ENCODE measurements at regions not wholly inside any gene's neighbourhood (a gene's known extent, or its start where the extent isn't known, plus 50 kb on each side); places are given as distances from the start of the nearest gene placed in this dataset.

GRCh38 chr15:69789648-69790393, 307.9 kb downstream of the TLE3 start:
- DNase-seq (ENCODE audit: low read depth, low spot score): no peak

DNA sequence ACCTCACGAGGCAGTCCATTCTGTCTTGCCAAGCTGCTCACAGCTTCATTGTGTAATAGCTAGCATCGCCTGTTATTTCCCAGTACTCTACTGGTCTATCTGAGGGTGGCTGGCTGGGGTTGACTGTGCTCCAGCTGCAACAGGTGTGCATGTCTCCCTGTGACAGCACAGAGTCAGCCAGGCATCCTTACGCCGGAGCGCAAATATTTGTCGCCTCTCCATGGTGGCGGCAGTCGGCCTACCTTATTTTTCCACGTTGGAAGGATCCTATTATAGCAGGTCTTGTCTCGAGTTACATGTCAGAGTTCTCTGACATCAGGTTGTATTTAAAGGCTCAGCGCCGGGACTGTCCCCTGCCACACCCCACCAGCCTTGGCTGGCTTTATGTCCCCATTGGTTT, 307.1 kb downstream of the TLE3 start:
- no peak for DNase-seq (ENCODE audit: low read depth, low spot score)

DNA sequence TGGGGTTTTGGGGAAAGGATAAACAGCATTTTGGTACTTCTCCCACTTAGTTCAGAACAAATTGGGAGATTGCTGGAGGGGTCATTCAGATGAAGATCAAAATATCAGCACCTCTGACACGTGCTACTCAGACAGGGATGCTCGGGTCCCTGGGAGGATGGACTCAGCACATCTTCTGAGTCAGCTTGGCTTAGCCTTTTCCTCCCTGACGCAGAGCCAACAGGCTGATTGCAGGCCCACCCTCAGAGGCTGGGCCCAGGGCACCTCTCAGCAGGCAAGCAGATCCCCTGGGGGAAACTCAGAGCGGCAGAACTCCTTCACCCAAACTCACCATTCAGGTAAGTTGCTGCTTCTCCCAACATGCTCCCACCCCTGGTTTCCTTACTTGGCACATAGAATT, 304.9 kb downstream of the TLE3 start:
- no peak for DNase-seq (ENCODE audit: low read depth, low spot score)

DNA sequence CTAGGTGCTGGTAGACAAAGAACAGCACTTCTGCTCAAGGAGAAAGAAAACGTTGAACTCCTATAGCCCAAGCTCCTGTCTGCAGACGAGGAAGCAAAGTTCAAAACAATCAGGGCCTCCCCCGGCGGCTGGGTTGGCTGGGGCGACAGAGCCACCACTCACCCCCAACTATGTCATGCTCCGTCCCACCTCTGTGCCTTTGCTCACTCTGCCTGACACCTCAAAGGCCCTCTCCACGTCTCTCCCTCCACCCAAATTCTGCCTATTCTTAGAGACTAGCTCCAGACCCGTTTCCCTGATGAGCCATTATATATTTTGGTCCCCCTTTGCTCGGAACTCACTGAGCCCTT, 304.3 kb downstream of the TLE3 start:
- no peak for DNase-seq (ENCODE audit: low read depth, low spot score)

- no peak for DNase-seq (ENCODE audit: low read depth, low spot score)
Observed at GRCh38 chr15:69793781-69794451, 303.8 kb downstream of the TLE3 start.

DNA sequence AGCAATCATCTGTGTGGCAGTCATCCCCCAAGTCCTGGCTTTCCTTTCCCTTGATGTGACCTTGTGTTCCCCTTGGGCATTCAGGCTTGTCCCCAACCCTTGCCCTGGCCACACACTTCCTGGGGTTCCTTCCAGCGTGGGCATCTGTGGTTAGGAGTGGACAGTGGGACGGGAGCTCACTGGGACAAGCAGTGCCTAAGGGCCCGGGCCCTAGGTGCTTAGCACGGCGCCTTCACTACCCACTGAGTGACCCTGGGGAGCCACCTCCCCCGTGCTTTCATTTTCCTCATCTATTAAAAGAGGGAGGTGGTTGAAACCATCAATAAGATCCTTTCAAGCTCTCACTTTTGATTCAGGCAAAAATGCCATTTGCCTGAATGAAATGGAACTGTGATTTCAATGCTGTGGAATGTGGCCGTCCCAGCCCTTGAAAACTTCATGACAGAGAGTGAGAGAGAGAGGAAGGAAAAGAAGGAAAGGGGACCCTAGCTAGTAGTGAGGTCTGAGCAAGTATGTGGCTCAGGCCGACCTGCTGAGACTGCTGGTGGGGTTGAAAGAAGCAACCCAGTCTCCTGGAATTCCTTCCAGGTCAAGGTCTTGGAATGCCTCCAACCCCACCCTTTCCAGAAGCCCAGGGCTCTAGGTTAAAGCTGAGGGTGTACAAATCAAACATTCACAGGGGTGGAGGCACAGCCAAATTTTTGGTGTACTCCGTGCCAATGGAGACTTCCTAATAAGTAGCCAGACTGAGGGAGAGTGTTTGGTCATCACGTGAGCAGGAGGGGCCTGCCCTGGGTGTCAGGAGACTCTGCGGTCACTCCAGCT, 302.9 kb downstream of the TLE3 start:
- no peak for DNase-seq (ENCODE audit: low read depth, low spot score)

GRCh38 chr15:69795601-69796000, 302.1 kb downstream of the TLE3 start:
- no peak for DNase-seq (ENCODE audit: low read depth, low spot score)

GRCh38 chr15:69797051-69797595, 300.6 kb downstream of the TLE3 start:
- no peak for DNase-seq (ENCODE audit: low read depth, low spot score)

GRCh38 chr15:69797615-69798014, 300.1 kb downstream of the TLE3 start:
- no peak for DNase-seq (ENCODE audit: low read depth, low spot score)

GRCh38 chr15:69798481-69799250, 299.1 kb downstream of the TLE3 start:
- DNase-seq (ENCODE audit: low read depth, low spot score): no peak

GRCh38 chr15:69801144-69801543, 296.6 kb downstream of the TLE3 start:
- no peak for DNase-seq (ENCODE audit: low read depth, low spot score)

DNA sequence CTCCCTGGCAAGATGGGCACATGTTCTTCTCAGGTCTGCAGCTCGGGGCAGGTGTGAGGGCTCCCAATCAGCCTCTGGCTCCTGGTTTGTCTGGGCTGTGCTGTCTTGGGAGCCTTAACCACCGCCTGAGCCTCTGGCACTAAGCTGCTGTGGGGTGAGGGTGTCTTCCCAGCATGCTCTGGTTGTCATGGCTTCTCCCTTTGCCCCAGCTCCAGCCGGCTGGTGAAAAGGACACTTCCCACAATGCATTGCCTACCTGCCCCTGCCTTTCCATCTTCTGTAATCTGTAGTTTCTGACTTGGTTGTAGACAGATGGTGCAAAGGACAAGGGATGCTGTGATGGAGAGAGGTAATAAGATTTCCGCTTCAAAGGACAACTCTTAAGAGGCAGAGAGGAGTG, 295.3 kb downstream of the TLE3 start:
- DNase-seq (ENCODE audit: low read depth, low spot score): no peak

DNA sequence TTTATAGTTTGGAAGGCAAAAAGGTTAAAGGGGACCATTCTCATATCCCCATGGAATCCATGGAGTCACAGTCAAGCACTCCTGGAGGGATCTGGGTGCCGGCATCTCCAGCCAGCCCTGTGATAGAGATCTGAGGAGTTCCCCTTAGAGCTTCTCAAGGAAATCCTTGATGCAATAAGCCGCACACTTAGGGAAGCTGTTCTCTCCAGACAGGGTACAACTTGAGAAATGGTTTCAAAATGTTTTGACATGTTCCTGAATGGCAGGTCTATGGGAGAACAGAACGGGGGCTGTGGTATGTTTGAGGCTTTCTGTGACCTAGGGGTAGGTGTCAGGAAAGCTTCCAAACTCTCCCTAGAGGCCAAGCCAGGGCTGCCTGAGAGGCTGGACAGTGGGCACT, 292.9 kb downstream of the TLE3 start:
- no peak for DNase-seq (ENCODE audit: low read depth, low spot score)

DNA sequence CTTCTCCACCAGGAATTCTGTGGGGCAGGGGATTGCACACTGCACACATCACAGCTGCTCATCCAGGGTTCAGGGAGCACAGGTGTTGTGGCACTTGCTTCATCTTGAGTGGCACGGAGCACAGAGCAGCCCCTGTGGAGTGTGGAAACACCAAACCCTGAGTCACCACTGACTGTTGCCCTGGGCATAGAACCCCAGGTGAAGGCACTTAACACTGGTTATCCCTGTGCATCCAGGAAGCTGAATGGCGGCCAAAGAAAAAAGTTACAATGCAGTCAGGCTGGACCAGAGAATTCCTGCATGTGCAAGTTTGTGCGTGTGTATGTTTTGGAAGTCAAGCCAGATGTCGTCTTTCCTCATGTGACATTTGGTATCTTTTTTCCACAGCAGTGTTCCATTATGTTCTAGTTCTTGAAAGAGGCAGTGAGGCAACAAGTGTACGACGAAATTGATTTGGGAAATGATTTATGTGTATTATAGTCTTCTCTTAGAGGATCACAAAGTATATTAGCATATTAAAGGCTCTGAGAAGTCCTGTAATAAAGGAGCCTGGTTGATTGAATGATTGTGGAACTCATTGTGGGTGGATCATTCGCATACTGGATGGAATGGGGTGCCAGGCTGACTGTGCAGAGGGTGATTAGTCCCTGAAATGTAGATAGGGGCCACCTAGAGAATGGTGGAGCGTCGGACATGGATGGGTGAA, 292.3 kb downstream of the TLE3 start:
- DNase-seq (ENCODE audit: low read depth, low spot score): no peak

- DNase-seq (ENCODE audit: low read depth, low spot score): no peak
Observed at GRCh38 chr15:69806287-69806915, 291.3 kb downstream of the TLE3 start.

GRCh38 chr15:69807721-69808120, 290.0 kb downstream of the TLE3 start:
- no peak for DNase-seq (ENCODE audit: low read depth, low spot score)

DNA sequence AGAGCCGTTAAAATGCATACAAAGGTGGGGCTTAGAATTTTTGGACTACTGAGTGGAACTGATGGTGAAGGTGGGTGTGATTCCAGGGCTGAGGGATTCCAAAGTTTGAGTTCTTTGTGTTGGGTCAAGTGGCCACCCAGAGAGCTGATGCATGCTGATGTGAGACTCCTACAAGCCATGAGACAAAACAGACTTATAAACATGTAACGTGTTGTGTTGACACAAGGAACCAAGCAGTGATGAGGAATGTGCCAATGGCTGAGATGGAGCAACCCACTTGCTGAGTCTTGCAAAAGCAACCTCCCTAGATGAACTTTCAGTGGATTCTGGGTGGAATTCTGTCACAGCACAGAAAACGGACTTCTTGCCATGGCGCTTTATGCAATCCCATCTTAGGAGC, 289.0 kb downstream of the TLE3 start:
- no peak for DNase-seq (ENCODE audit: low read depth, low spot score)

DNA sequence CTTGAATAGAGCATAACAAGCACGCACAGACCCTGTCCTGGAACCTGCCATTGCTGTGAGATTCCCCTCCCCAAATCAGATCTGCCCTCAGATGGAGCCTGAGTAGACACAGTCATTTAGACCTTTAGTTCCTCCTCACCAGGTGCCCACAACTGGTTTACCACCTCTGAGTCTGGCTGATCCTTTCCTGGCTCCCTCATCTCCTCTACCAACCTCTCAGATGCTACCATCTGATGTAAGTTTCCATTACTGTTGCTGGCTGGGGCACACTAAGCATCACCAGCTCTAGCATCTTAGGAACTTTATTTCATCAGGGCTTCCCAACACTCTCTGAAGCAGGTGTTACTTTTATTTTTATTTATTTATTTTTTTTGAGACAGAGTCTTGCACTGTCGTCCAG, 288.3 kb downstream of the TLE3 start:
- DNase-seq (ENCODE audit: low read depth, low spot score): no peak

DNA sequence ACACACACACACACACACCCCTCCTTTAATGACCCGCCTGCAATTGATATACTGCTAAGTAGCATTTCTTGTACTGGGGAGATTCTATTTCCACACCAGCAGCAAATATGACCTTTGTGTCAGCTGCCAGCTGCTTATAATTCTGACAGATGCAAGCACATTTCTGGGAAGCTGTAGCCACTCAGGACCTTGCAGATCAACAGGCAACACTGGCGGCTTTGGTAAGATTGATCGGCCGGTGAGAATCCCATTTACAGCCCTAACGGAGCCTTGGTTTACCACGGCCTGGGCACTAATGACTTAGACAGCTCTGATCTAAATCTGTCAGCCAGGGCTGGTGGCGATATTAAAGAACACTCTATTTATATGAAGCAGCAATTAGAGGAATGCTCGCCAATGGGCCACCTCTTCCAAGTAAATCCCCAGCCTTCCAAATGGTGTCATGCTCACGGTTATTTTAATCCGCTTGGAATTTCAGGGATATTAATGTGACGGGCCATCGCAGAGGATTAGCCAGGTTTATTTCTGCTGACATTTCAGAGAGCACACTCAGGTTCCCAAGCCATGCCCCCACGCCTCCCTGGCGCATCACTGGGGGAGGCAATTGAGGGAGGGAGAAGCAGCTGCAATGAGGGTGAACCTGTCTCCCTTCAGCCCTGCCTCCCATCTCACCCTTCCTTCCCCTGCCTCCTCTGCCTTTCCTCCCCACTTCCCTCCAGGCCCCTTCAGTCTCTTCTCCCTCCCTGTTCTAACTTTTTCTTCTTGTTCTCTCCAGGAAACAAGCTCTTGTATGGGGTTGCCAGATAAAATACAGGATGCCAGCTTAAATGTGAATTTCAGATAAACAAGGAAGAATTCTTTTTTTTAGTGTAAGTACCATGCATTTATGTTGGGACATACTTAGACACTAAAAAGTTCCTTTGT, 287.0 kb downstream of the TLE3 start:
- DNase-seq (ENCODE audit: low read depth, low spot score): no peak

Measured in smooth muscle cell of the brain vasculature (primary cell).